Caco-2 (cell line): ENCODE measurements at regions not wholly inside any gene's neighbourhood (a gene's known extent, or its start where the extent isn't known, plus 50 kb on each side); places are given as distances from the start of the nearest gene placed in this dataset.

Experiments
- BruUV-seq: library from RNA; stranded (reverse); fragments of 400-500 nt; replicated peaks from 2 replicates; lab custom pipeline; 2021; lab: Mats Ljungman, UMichigan
- CTCF ChIA-PET: fragments of 300-600 bp; sonication (Branson Sonifier 250); formaldehyde crosslinking; loops from one replicate; lab custom pipeline; 2022; ENCODE audit warnings: antibody characterized with exemption; lab: Charles Lee
- POLR2A ChIA-PET: fragments of 300-600 bp; sonication (Branson Sonifier 250); formaldehyde crosslinking; loops from one replicate; lab custom pipeline; 2022; ENCODE audit warnings: antibody characterized with exemption; lab: Charles Lee
- DNase-seq, 2 experiments: peaks; one replicate each; pipeline versions ENCODE4 v3.0.0 to v3.0.0-alpha.2; 2020 to 2022
- H3K27me3 ChIP-seq: replicated peaks from 2 replicates; pipeline ENCODE4 v1.6.0; 2011; ENCODE audit warnings: low read length; ENCODE audit not compliant: control insufficient read depth, insufficient read depth
- H3K36me3 ChIP-seq: 2 replicates; pipeline ENCODE4 v1.5.1; 2011; ENCODE audit warnings: low read length; ENCODE audit not compliant: control insufficient read depth, insufficient read depth
- H3K4me1 ChIP-seq: fragments of 250-450 bp; sonication (Bioruptor Pico); 2 replicates; pipeline ENCODE4 v1.5.1; 2020; ENCODE audit warnings: mild to moderate bottlenecking
- H3K4me3 ChIP-seq: 2 replicates; pipeline ENCODE4 v1.5.1; 2011; ENCODE audit warnings: low read depth, mild to moderate bottlenecking, control low read depth, low read length
- H3K9me3 ChIP-seq: fragments of 250-450 bp; sonication (Bioruptor Pico); 2 replicates; pipeline ENCODE4 v1.5.1; 2020; ENCODE audit warnings: mild to moderate bottlenecking, moderate library complexity
- H3K27ac Mint-ChIP-seq: one replicate; pipeline ENCODE4 v1.8.0; 2022; ENCODE audit warnings: mixed read lengths; ENCODE audit not compliant: unreplicated experiment
- H3K27me3 Mint-ChIP-seq: one replicate; pipeline ENCODE4 v1.8.0; 2022; ENCODE audit warnings: mixed read lengths; ENCODE audit not compliant: insufficient read depth, unreplicated experiment
- H3K36me3 Mint-ChIP-seq: one replicate; pipeline ENCODE4 v1.8.0; 2022; ENCODE audit warnings: mild to moderate bottlenecking, mixed read lengths; ENCODE audit not compliant: insufficient read depth, unreplicated experiment
- H3K4me1 Mint-ChIP-seq: one replicate; pipeline ENCODE4 v1.8.0; 2022; ENCODE audit warnings: low read depth, mixed read lengths; ENCODE audit not compliant: unreplicated experiment
- H3K4me3 Mint-ChIP-seq: one replicate; pipeline ENCODE4 v1.8.0; 2022; ENCODE audit warnings: mild to moderate bottlenecking, moderate library complexity, mixed read lengths; ENCODE audit not compliant: unreplicated experiment
- H3K9me3 Mint-ChIP-seq: one replicate; pipeline ENCODE4 v1.8.0; 2022; ENCODE audit warnings: mixed read lengths; ENCODE audit not compliant: unreplicated experiment
- CTCF ChIP-seq, 2 experiments: fragments of 200-600 bp in 1 of 2; IDR thresholded peaks; 1 replicate in 1 of 2; 2 replicates in 1 of 2; pipeline versions ENCODE4 v1.5.1 to v1.8.0; 2011 to 2022; ENCODE audit warnings: antibody characterized with exemption in 1 of 2, control low read depth in 1 of 2, inconsistent platforms in 1 of 2, low read depth in 1 of 2, low read length in 1 of 2, mild to moderate bottlenecking in 1 of 2, moderate library complexity in 1 of 2; ENCODE audit not compliant: insufficient read depth in 1 of 2, severe bottlenecking in 1 of 2, unreplicated experiment in 1 of 2
- intact Hi-C: fragments of 100-400 bp; cut with micrococcal nuclease; formaldehyde crosslinking; loops from one replicate; pipeline ENCODE4 v1.10.0; 2022; ENCODE audit not compliant: unreplicated experiment

- no peaks in the 10 kb centered on the region for H3K4me1 Mint-ChIP-seq
- no peak overlapping the region for H3K4me3 Mint-ChIP-seq
- H3K36me3 Mint-ChIP-seq = peaks cover 8% of the 10 kb centered on the region
- TF ChIP-seq CTCF (IDR thresholded peaks at IDR 0.05; ENCODE audit: insufficient read depth in 1 of 2, low read depth in 1 of 2, low read length in 1 of 2, severe bottlenecking in 1 of 2, unreplicated experiment in 1 of 2) = no peak
- ChIA-PET CTCF (no interaction called here), POLR2A (no interaction called here)
- no peak overlapping the region for H3K27ac Mint-ChIP-seq
- Histone ChIP-seq H3K36me3 (no peaks in the 10 kb centered on the region; the same call in 1 of the 2 replicates), H3K4me3 (no peak overlapping the region), H3K4me1 (no peaks in the 10 kb centered on the region), H3K27me3 (no peaks in the 10 kb centered on the region), H3K9me3 (peaks cover 8% of the 10 kb centered on the region; the same call in 1 of the 2 replicates)
- peaks cover 26% of the 10 kb centered on the region for H3K9me3 Mint-ChIP-seq
- no peaks in the 10 kb centered on the region for H3K27me3 Mint-ChIP-seq
- BruUV-seq = no TSS peak
- no peak for DNase-seq
- intact Hi-C loops = no loop called here
Measured at GRCh38 chr14:37658156-37658555, 62.7 kb downstream of the TTC6 start.

- DNase-seq = no peak
- Mint-ChIP-seq H3K27me3 (no peaks in the 10 kb centered on the region), H3K4me3 (no peak overlapping the region), H3K9me3 (peaks cover 36% of the 10 kb centered on the region), H3K27ac (no peak overlapping the region), H3K4me1 (peaks cover under 1% of the 10 kb centered on the region), H3K36me3 (no peaks in the 10 kb centered on the region)
- Histone ChIP-seq H3K9me3 (peaks cover 12% of the 10 kb centered on the region), H3K4me1 (0 out of 2 replicates have a peak, but pooled peaks cover under 1% of the 10 kb centered on the region), H3K27me3 (no peaks in the 10 kb centered on the region), H3K36me3 (no peaks in the 10 kb centered on the region; the same call in 1 of the 2 replicates), H3K4me3 (no peak overlapping the region)
- ChIA-PET CTCF (no interaction called here), POLR2A (no interaction called here)
- intact Hi-C loops = no loop called here
- BruUV-seq = no TSS peak
- TF ChIP-seq CTCF (IDR thresholded peaks at IDR 0.05; ENCODE audit: insufficient read depth in 1 of 2, low read depth in 1 of 2, low read length in 1 of 2, severe bottlenecking in 1 of 2, unreplicated experiment in 1 of 2) = no peak
Measured at GRCh38 chr14:37663498-37663897, 68.1 kb downstream of the TTC6 start.

GRCh38 chr14:37665479-37665878, 70.0 kb downstream of the TTC6 start:
- H3K9me3 Mint-ChIP-seq = peaks cover 30% of the 10 kb centered on the region
- intact Hi-C loops = no loop called here
- H3K36me3 ChIP-seq = no peaks in the 10 kb centered on the region
- no peak overlapping the region for H3K4me3 Mint-ChIP-seq
- no TSS peak for BruUV-seq
- H3K4me1 ChIP-seq = 0 out of 2 replicates have a peak, but pooled peaks cover 4% of the 10 kb centered on the region
- POLR2A ChIA-PET = no interaction called here
- CTCF ChIA-PET = no interaction called here
- H3K36me3 Mint-ChIP-seq = no peaks in the 10 kb centered on the region
- H3K9me3 ChIP-seq = peaks cover 12% of the 10 kb centered on the region
- H3K4me3 ChIP-seq = no peak overlapping the region
- peaks cover 8% of the 10 kb centered on the region for H3K4me1 Mint-ChIP-seq
- no peaks in the 10 kb centered on the region for H3K27me3 Mint-ChIP-seq
- no peaks in the 10 kb centered on the region for H3K27me3 ChIP-seq
- DNase-seq = no peak
- no peak for TF ChIP-seq CTCF (IDR thresholded peaks at IDR 0.05; ENCODE audit: insufficient read depth in 1 of 2, low read depth in 1 of 2, low read length in 1 of 2, severe bottlenecking in 1 of 2, unreplicated experiment in 1 of 2)
- H3K27ac Mint-ChIP-seq = no peak overlapping the region
